ENCODE measurements at regions not wholly inside any gene's neighbourhood (a gene's known extent, or its start where the extent isn't known, plus 50 kb on each side); places are given as distances from the start of the nearest gene placed in this dataset.

DNA sequence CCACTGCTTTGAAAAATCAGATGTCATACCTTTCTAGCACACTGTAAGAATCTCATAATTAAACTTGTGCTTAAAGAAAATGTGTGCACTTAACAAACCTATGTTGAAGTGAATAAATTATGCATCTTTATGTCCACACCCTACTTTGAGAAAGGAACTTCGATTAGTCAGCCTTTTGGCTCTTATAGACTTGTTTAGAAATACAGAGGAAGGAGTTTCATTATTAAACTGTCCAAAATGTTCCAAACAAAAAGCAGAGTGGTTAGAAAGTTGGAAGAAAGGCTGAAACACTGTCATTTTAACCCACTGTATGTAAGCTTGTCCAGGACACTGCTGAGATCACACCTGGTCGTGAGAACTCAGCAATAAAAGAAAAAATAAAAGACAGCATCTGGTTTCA is 863.2 kb upstream of the CHORDC1 start:
- TF ChIP-seq, protein P1, sequence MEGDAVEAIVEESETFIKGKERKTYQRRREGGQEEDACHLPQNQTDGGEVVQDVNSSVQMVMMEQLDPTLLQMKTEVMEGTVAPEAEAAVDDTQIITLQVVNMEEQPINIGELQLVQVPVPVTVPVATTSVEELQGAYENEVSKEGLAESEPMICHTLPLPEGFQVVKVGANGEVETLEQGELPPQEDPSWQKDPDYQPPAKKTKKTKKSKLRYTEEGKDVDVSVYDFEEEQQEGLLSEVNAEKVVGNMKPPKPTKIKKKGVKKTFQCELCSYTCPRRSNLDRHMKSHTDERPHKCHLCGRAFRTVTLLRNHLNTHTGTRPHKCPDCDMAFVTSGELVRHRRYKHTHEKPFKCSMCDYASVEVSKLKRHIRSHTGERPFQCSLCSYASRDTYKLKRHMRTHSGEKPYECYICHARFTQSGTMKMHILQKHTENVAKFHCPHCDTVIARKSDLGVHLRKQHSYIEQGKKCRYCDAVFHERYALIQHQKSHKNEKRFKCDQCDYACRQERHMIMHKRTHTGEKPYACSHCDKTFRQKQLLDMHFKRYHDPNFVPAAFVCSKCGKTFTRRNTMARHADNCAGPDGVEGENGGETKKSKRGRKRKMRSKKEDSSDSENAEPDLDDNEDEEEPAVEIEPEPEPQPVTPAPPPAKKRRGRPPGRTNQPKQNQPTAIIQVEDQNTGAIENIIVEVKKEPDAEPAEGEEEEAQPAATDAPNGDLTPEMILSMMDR (IDR thresholded peaks at IDR 0.05; ENCODE audit: low read depth, low read length), result no peak
- TF ChIP-seq EZH2phosphoT487 (IDR thresholded peaks at IDR 0.05; ENCODE audit: low read depth), result no peak
